ENCODE measurements at regions not wholly inside any gene's neighbourhood (a gene's known extent, or its start where the extent isn't known, plus 50 kb on each side); places are given as distances from the start of the nearest gene placed in this dataset.

- TF ChIP-seq POLR2A (IDR thresholded peaks at IDR 0.05) (no peak), CTCF (IDR thresholded peaks at IDR 0.05) (no peak)
Measured at GRCh38 chr14:82411298-82411697, 877.6 kb upstream of the SEL1L start.
